ENCODE measurements at regions not wholly inside any gene's neighbourhood (a gene's known extent, or its start where the extent isn't known, plus 50 kb on each side); places are given as distances from the start of the nearest gene placed in this dataset.

DNA sequence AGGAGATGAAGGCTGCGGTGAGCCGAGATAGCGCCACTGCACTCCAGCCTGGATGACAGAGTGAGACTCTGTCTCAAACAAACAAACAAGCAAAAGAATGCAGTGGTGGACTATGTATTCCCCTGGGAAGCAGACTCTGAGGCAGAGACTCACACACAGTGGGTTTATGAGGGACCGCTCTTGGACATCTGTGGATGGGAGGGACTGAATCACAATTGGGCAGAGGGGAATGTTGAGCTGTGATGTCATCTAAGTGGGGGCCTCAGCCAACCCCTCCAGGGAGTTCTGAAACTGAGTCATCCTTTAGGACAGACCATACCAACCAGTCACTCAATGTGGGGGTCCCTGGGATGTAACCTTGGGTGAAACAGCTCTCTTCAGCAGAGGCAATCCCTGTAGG lies 151.0 kb downstream of the SUDS3 start:
- no peak for DNase-seq (ENCODE audit: low spot score)
- no peak for TF ChIP-seq CTCF (IDR thresholded peaks at IDR 0.05; ENCODE audit: borderline replicate concordance, control extremely low read depth, extremely low read depth, insufficient read depth, missing control alignments)
- in situ Hi-C loops (cut with MboI; ENCODE audit: low sequenced_read_pairs, unreplicated experiment) = no loop called here

GRCh38 chr12:118528625-118529024 lies 152.3 kb downstream of the SUDS3 start:
- TF ChIP-seq CTCF (IDR thresholded peaks at IDR 0.05; ENCODE audit: borderline replicate concordance, control extremely low read depth, extremely low read depth, insufficient read depth, missing control alignments) = no peak

DNA sequence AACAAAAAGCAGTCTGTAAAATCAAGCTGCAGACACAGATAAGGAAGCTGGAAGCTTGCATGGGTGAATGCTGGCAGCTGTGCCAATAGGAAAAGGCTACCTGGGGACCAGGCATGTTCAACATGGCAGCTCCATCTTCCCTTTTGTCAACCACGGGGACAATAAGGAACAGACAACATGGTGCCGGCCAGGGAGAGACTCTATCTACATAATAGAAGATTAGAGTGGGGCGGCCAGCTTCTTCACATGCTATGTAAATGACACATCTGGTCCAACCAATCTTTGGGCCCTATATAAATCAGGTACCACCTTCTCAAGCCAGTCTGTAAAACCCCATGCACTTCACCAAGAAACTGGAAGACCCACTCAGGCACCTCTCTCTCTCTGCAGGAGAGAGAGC lies 157.6 kb downstream of the SUDS3 start:
- TF ChIP-seq CTCF (IDR thresholded peaks at IDR 0.05; ENCODE audit: borderline replicate concordance, control extremely low read depth, extremely low read depth, insufficient read depth, missing control alignments) = no peak
- DNase-seq (ENCODE audit: low spot score) = no peak
- in situ Hi-C loops (cut with MboI; ENCODE audit: low sequenced_read_pairs, unreplicated experiment) = no loop called here

More at GRCh38 chr12:118528625-118529024, 152.3 kb downstream of the SUDS3 start:
- in situ Hi-C loops (cut with MboI; ENCODE audit: low sequenced_read_pairs, unreplicated experiment) = no loop called here
- no peak for DNase-seq (ENCODE audit: low spot score)

GRCh38 chr12:118536306-118536906 lies 160.1 kb downstream of the SUDS3 start:
- in situ Hi-C loops (cut with MboI; ENCODE audit: low sequenced_read_pairs, unreplicated experiment) = no loop called here
- no peak for DNase-seq (ENCODE audit: low spot score)
- no peak for TF ChIP-seq CTCF (IDR thresholded peaks at IDR 0.05; ENCODE audit: borderline replicate concordance, control extremely low read depth, extremely low read depth, insufficient read depth, missing control alignments)

GRCh38 chr12:118537481-118537917 lies 161.1 kb downstream of the SUDS3 start:
- no peak for TF ChIP-seq CTCF (IDR thresholded peaks at IDR 0.05; ENCODE audit: borderline replicate concordance, control extremely low read depth, extremely low read depth, insufficient read depth, missing control alignments)
- in situ Hi-C loops (cut with MboI; ENCODE audit: low sequenced_read_pairs, unreplicated experiment) = no loop called here
- DNase-seq (ENCODE audit: low spot score) = no peak

- TF ChIP-seq CTCF (IDR thresholded peaks at IDR 0.05; ENCODE audit: borderline replicate concordance, control extremely low read depth, extremely low read depth, insufficient read depth, missing control alignments) = no peak
- in situ Hi-C loops (cut with MboI; ENCODE audit: low sequenced_read_pairs, unreplicated experiment) = no loop called here
- DNase-seq (ENCODE audit: low spot score) = no peak
Observed at GRCh38 chr12:118541071-118541470, 164.7 kb downstream of the SUDS3 start.
